ENCODE measurements at regions not wholly inside any gene's neighbourhood (a gene's known extent, or its start where the extent isn't known, plus 50 kb on each side); places are given as distances from the start of the nearest gene placed in this dataset.

DNA sequence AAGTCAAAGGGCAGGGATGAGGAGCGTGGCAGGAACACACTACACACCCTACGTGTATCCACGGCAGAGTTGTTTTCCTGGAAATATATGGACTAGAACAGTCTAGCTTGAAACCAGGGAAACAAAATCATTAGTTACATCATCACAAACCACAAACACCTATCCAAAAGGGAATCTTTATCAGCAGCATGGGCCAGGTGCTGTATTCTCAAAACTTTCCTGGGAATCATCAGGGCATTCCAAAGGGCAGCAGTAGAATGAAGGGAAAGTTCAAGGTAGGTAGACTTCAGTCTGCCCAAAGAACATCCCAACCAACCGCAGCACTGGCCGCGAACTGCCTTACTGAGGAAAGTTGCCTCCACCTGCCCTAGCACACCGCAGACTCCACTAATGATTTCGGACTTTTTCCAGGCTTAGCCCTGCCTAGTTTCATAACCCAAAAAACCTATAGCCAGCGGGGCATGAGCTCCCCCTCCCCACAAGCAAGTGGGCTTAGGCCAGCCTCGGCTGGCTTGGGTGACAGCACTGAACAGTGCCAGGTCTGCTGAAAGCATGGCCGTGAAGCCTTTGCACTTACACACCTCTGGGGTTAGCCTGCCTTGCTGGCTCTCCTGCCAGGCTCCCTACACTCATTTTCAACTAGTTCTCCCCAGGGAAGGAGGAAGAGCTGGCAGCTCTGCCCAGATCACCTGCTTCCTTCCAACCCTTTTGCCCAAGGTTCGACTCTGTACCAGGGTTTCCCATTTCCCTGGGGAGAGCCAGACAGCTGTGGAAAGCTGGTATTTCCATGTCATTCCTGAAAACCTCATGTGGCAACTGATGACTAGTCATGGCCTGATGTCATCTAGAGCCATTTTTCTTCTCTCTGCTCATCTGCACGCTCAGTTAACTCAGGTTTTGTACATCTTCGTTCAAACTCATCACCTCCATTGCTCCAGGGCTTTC, 77.3 kb upstream of the UBAC2 start:
- no peak for DNase-seq (ENCODE audit: low read depth in 2 of 2)

DNA sequence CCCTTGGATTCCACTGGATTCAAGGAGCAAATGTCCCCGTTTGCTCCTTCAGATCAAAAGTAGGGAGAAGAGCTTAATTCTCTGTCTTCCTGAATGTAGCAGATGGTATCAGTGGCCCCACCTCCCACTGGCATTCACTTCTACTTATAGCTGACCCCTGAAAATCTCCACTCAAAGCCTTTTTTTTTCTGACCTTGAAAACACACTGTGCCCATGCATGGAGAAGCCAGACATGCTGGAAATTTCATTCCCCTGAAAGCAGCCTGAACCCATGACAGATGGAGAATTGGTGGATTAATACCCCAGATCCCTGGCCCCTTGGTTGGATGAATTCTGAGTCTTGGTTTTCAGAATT, 76.6 kb upstream of the UBAC2 start:
- no peak for DNase-seq (ENCODE audit: low read depth in 2 of 2)

DNA sequence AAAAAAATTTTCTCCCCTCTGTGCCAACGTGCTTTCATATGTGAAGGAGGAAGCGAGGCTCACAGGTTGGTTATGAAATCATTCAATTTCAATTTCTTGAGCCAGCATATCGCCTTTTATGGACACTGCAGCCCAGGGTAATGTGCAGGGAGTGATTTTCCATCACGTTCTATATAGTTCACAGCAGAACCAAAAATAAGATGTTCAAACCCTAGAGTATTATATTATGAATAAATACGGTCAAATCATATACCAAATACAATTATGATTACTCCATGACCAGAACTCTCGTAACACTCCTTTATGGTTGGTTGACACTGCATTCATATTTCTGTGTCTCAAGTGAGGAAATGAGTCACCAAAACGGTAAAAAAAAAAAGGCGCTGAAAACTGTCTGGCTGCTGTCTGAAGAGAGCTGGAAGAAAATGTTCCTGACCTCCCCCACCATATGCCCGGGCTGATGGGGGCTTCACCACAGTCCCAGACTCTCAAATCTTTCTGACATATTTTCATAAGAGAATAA, 75.8 kb upstream of the UBAC2 start:
- no peak for DNase-seq (ENCODE audit: low read depth in 2 of 2)

DNA sequence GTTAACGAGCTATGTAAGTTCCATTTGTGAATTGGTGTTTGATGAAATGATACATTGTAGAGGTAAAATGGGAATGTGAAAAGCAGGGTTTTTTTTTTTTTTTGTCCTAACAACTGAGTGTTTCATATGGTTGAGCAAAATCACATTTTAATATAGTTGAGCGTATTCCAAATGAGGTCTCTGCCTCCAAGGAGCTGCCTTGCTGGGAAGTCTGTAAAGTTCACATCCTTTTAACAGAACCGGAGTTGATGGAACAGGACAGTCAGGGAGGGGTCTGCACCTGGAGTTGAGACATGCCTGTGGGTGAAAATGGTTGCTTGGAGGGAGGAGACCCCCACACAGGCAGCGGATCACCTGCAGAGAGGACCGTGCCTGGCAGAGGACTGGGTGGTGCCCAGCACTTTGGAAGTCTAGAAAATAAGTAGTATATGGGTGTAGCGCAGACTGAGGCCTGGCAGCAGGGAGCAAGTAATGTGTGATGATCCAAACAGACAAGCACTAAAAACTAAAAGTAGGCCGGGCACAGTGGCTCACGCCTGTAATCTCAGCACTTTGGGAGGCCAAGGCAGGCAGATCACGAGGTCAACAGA, 75.2 kb upstream of the UBAC2 start:
- no peak for DNase-seq (ENCODE audit: low read depth in 2 of 2)

DNA sequence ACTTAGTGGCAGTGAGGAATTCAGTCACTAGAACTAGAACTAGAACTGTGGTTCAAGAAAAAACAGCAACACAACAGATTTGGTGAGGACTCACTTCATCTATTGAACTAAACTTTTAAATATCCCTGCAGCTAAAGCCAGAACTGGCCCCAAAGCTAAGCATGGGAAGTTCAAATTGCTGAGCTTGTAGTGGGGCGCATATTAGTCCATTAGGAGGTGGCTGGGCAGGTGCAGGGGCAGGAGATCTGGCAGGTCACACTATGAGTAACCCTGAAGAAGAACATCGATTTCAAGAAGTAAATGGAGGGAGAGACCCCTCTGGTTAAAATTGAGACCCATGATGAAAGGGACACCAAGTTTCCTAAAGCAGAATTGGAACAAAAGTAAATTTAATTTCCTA, 73.8 kb upstream of the UBAC2 start:
- DNase-seq (ENCODE audit: low read depth in 2 of 2) = no peak

DNA sequence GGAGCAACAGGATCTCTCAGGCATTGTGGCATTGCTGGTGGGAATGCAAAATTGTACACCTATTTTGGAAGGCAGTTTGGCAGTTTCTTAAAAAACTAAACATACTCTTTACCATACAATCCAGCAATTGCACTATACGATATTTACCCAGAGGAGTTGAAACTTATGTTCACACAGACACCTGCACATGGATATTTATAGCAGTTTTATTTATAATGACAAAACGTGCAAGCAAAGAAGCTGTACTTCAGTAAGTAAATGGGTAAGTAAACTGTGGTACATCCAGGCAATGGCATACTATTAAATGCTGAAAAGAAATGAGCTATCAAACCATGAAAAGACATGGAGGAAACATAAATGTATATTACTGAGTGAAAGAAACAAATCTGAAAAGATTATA, 71.6 kb upstream of the UBAC2 start:
- no peak for DNase-seq (ENCODE audit: low read depth in 2 of 2)

DNA sequence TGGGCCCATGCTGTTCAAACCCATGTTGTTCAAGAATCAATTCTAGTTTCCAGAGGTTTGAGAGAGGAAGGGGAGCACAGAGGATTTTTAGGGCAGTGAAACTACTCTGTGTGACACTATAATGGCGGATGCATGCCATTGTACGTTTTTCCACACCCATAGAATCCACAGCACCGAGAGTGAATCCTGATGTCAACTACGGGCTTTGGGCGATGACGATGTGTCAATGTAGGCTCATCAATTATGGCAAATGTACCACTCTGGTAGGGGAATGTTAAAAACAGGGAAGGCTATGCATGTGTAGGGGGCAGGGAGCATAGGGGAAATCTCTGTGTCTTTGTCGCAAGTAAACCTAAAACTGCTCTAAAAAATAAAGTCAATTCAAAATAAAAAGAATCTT, 70.7 kb upstream of the UBAC2 start:
- no peak for DNase-seq (ENCODE audit: low read depth in 2 of 2)

DNA sequence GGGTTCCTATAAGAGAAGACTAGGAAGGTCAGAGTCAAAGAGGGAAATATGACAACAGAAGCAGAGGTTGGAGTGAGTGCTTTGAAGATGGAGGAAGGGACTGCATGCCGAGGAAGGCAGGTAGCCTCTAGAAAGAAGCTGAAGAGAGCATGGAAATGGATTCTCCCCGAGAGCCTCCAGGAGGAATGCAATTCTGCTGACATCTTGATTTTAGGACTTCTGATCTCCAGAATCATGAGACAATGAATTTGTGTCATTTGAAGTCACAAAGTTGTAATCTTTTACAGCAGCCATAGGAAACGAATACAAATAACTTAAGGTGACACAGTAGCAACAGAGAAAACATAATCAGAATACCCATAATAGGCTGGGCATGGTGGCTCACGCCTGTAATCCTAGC, 69.2 kb upstream of the UBAC2 start:
- no peak for DNase-seq (ENCODE audit: low read depth in 2 of 2)

DNA sequence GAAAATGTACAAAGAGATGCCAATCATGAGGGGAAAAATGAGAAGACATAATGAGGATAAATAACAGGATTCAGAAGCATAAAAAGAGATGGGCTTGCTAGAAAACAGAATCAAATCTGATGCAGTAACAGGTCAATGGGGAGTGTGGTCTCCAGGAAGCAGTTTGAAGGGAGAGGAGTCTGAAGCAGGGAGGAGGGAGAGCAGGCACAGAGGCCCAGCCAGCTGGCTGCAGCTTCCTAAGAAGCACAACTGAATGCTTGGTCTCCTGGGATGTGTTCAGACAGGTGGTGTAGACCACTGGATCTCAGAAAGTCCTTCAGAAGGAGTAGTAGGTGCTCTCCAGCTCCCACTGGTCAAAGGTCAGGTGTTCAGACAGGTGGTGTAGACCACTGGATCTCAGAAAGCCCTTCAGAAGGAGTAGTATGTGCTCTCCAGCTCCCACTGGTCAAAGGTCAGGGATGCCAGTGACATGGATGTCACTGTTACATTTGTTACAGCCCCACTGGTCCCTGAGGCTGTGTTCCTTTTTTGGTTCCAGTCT, 68.3 kb upstream of the UBAC2 start:
- DNase-seq (ENCODE audit: low read depth in 2 of 2) = no peak

DNA sequence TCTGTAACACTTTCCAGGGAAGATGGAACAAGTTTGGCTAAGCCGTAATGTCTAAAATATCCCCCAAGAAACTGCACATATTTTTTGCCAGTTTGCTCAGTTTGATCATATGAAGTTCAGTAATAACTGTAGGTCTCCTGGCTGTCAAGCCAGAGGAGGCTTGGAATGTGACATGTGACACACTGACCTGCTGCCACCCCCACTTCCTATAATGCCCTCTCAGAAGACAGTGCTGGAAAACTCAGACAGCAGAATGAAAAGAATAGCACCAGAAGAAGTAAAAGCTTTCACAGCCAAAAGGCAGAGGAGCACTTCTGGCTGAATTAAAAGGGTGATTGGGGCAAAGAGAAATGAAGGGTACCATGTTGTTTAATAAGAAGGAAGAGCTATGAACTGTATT, 67.4 kb upstream of the UBAC2 start:
- no peak for DNase-seq (ENCODE audit: low read depth in 2 of 2)

DNA sequence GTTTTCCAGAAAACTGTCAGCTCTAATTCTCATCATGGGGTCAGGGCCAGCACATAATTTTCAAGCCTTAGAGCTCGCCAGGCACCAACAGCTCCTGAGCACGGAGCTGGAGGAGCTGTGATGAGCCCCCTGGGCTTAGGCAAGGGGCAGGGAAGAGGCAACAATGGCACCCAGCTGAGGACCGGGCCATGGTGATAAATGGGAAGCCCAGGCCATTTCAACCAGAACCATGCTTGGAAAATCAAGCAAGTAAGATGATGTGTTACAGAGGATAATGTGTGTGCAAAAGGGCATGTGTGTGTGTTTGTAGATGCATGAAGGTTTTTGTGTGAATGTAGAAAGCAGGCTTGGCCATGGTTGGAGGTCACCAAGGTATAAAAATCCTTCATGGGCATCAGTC, 66.8 kb upstream of the UBAC2 start:
- DNase-seq (ENCODE audit: low read depth in 2 of 2) = no peak

DNA sequence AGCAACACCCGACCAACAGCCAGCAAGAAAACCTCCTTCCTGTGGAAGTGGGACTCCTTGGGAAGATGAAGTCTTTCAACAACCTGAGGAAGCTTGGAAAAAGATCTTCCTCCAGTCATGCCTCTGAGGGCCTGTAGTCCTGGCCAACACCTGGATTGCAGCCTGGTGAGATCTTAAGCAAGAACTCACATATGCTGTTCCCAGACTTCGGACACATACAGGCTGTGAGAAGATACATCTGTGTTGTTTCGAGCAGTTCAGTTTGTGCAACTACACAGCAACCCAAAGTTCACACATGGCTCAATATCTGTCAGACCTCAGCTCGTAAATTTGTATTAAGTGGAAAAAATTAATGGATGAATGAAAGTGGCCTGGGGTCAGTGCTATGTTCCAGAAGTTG, 65.1 kb upstream of the UBAC2 start:
- no peak for DNase-seq (ENCODE audit: low read depth in 2 of 2)

DNA sequence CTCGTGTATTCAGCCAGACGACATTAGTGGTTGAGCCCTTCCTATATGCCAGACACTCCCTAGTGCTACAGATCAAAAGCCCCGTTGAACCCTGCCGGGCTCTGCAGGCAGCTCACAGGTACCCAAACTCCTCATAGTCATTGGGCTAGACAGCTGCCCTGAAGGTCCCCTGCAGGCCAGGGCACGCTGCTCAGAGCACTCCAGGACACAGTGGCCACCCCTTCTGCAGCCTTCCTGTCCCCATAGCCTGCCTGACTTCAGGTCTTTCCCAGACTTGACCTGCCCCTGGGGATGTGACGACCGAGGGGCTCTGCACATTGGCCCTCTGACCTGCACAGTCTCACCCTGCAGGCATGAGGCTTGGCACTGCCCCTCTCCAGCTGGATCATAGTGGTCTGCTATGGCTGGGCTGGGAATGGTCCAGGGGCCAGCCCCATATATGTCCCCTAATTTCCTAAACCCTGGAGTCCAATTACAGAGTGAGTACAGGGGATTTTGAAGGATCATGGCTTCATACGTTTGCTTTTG, 64.2 kb upstream of the UBAC2 start:
- no peak for DNase-seq (ENCODE audit: low read depth in 2 of 2)

DNA sequence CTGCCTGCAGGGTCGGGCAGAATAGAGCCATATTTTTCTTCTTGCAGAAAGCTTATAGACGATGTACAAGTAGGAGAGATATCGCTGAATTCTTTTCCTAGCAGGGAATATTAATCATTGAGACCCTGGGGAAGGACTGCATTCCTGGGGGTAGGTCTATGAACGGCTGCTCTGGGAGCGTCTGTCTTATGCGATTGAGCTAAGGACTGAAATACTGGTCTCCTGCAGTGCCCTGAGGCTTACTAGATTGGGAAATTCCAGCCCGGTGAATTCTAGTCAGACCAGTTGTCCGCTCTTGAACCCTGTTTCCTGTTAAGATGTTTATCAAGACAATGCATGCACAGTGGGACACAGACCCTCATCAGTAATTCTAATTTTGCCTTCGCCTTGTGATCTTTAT, 59.8 kb upstream of the UBAC2 start:
- DNase-seq (ENCODE audit: low read depth in 2 of 2) = no peak

DNA sequence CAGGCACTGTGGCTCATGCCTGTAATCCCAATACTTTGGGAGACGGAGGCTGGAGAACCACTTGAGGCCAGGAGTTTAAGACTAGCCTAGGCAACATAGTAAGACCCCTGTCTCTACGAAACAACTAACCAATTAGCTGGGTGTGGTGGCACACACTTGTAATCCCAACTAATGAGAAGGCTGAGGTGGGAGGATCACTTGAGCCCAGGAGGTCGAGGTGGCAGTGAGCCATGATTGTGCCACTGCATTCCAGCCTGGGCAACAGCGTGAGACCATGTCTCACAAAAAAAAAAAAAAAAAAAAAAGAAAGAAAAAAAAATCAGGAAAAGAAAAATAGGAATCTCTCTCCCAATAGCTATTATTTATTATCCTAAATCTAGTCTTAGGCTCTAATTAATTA, 56.8 kb upstream of the UBAC2 start:
- DNase-seq (ENCODE audit: low read depth in 2 of 2) = no peak

DNA sequence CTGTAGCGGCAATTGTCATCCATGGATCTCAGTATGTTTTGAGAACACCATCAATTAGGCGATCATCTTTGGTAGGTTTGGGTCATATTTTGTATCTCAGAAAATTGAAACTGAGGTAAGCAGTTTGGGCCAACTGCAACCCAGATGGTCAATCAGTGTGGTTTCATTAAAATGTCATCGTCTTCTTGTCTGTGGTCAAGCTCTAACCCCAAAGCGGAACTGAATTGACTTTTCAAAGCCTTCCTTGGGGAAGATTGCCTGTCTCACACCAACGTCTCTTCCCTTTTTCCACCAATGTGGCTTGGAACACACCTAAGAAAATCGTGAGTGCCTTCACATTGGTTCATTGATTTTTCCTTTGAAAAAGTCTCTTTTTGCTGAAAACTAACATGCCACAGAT, 56.3 kb upstream of the UBAC2 start:
- DNase-seq (ENCODE audit: low read depth in 2 of 2) = no peak

DNA sequence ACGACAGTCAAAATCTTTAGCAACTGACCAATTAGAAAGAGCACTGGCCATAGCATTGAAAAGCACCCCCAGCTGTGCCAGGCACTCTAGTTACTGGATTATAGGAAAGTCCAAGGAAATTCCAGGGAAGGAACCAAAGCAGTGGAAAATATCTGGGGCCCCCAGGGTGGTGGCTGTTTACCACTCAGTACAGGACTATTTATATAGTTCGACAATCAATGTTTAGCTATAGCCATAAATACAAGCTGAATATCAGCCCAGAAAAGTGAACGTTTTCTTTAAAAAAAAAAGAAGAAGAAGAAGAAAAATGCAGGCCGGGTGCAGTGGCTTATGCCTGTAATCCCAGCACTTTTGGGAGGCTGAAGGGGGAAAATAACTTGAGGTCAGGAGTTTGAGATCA, 55.2 kb upstream of the UBAC2 start:
- DNase-seq (ENCODE audit: low read depth in 2 of 2) = no peak

DNA sequence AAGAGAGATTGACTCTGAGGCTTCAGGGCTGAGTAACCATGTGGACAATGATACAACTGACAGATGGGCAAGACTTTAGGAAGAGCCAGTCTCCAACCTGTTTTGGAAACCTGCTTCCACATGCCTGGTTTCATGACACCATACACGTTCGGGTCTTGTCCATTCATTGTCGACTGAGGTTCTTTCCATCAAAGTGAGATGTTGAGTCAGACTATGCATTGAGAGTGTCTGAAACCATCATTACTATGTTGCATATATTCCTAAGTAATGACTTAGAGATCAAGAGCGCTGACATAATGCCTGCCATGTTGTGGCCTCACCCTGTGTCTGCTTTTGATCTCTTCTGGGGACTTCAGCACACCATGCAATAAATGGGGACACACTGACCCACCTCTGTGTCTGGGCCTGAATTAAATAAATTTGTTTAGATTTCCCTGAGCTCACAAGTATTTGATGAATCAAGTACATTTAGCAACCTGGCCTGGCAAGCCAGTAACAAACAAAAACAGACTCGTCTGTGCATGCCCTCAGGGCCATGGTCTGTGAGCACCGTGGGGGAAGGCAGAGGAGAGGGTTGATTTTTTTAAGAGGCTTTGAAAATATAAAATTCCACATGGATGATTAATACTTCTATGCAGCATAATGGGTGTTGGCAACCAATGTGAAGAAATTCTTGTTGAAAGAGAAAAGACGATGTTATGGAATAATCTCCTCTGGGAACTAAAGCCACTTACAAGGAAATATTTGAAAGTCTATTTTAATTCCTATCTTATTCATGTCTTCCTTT, 49.9 kb upstream of the UBAC2 start:
- no peak for DNase-seq (ENCODE audit: low read depth in 2 of 2)

Data from stimulated activated CD8-positive, alpha-beta memory T cell treated with anti-CD3 and anti-CD28 coated beads, Interleukin-7, amount 100 ng/mL, for 4 hours (primary cell).